ENCODE measurements at regions not wholly inside any gene's neighbourhood (a gene's known extent, or its start where the extent isn't known, plus 50 kb on each side); places are given as distances from the start of the nearest gene placed in this dataset.
"Not testable (repeated sequence)": the region's sequence is repeated elsewhere in the genome, so short reads cannot be mapped to it uniquely, and the experiment has no call there.

- H3K9me3 Mint-ChIP-seq: no peaks in the 10 kb centered on the region
- H3K27me3 Mint-ChIP-seq: peaks cover 9% of the 10 kb centered on the region
- H3K27ac Mint-ChIP-seq: no peak overlapping the region
- H3K36me3 Mint-ChIP-seq (ENCODE audit: low read depth): no peaks in the 10 kb centered on the region
- H3K4me3 Mint-ChIP-seq: no peak overlapping the region
- no peaks in the 10 kb centered on the region for H3K4me1 Mint-ChIP-seq (ENCODE audit: low read depth)
Observed at GRCh38 chr9:78383130-78383529, 86.2 kb downstream of the PSAT1 start.

- Mint-ChIP-seq H3K27ac (no peak overlapping the region), H3K9me3 (no peaks in the 10 kb centered on the region), H3K4me1 (ENCODE audit: low read depth) (no peaks in the 10 kb centered on the region), H3K36me3 (ENCODE audit: low read depth) (no peaks in the 10 kb centered on the region), H3K27me3 (no peaks in the 10 kb centered on the region), H3K4me3 (no peak overlapping the region)
Observed at GRCh38 chr9:78386348-78386747, 89.4 kb downstream of the PSAT1 start.

GRCh38 chr9:78386773-78387172 is 89.8 kb downstream of the PSAT1 start:
- no peak overlapping the region for H3K27ac Mint-ChIP-seq
- no peaks in the 10 kb centered on the region for H3K4me1 Mint-ChIP-seq (ENCODE audit: low read depth)
- no peaks in the 10 kb centered on the region for H3K27me3 Mint-ChIP-seq
- H3K4me3 Mint-ChIP-seq: no peak overlapping the region
- H3K36me3 Mint-ChIP-seq (ENCODE audit: low read depth): no peaks in the 10 kb centered on the region
- H3K9me3 Mint-ChIP-seq: no peaks in the 10 kb centered on the region

- Mint-ChIP-seq H3K36me3 (ENCODE audit: low read depth) (no peaks in the 10 kb centered on the region), H3K27ac (no peak overlapping the region), H3K4me3 (no peak overlapping the region), H3K27me3 (no peaks in the 10 kb centered on the region), H3K9me3 (peaks cover 9% of the 10 kb centered on the region), H3K4me1 (ENCODE audit: low read depth) (no peaks in the 10 kb centered on the region)
Observed at GRCh38 chr9:78393340-78393739, 96.4 kb downstream of the PSAT1 start.

GRCh38 chr9:78393932-78394331 is 97.0 kb downstream of the PSAT1 start:
- no peaks in the 10 kb centered on the region for H3K36me3 Mint-ChIP-seq (ENCODE audit: low read depth)
- H3K4me1 Mint-ChIP-seq (ENCODE audit: low read depth): no peaks in the 10 kb centered on the region
- no peak overlapping the region for H3K27ac Mint-ChIP-seq
- no peaks in the 10 kb centered on the region for H3K27me3 Mint-ChIP-seq
- H3K9me3 Mint-ChIP-seq: peaks cover 9% of the 10 kb centered on the region
- no peak overlapping the region for H3K4me3 Mint-ChIP-seq

GRCh38 chr9:78396087-78396486 is 99.2 kb downstream of the PSAT1 start:
- Mint-ChIP-seq H3K4me1 (ENCODE audit: low read depth) (no peaks in the 10 kb centered on the region), H3K36me3 (ENCODE audit: low read depth) (no peaks in the 10 kb centered on the region), H3K9me3 (peaks cover 9% of the 10 kb centered on the region), H3K27me3 (no peaks in the 10 kb centered on the region), H3K4me3 (no peak overlapping the region), H3K27ac (no peak overlapping the region)

- H3K36me3 Mint-ChIP-seq (ENCODE audit: low read depth): no peaks in the 10 kb centered on the region
- no peaks in the 10 kb centered on the region for H3K27me3 Mint-ChIP-seq
- peaks cover 9% of the 10 kb centered on the region for H3K9me3 Mint-ChIP-seq
- H3K4me3 Mint-ChIP-seq: no peak overlapping the region
- H3K4me1 Mint-ChIP-seq (ENCODE audit: low read depth): no peaks in the 10 kb centered on the region
- H3K27ac Mint-ChIP-seq: no peak overlapping the region
Observed at GRCh38 chr9:78397045-78397444, 100.1 kb downstream of the PSAT1 start.

- no peaks in the 10 kb centered on the region for H3K4me1 Mint-ChIP-seq (ENCODE audit: low read depth)
- peaks cover 9% of the 10 kb centered on the region for H3K9me3 Mint-ChIP-seq
- no peak overlapping the region for H3K27ac Mint-ChIP-seq
- H3K36me3 Mint-ChIP-seq (ENCODE audit: low read depth): no peaks in the 10 kb centered on the region
- no peaks in the 10 kb centered on the region for H3K27me3 Mint-ChIP-seq
- no peak overlapping the region for H3K4me3 Mint-ChIP-seq
Observed at GRCh38 chr9:78397454-78397853, 100.5 kb downstream of the PSAT1 start.

GRCh38 chr9:78399153-78399552 is 102.2 kb downstream of the PSAT1 start:
- Mint-ChIP-seq H3K36me3 (ENCODE audit: low read depth) (no peaks in the 10 kb centered on the region), H3K27ac (no peak overlapping the region), H3K27me3 (no peaks in the 10 kb centered on the region), H3K4me1 (ENCODE audit: low read depth) (no peaks in the 10 kb centered on the region), H3K9me3 (peaks cover 9% of the 10 kb centered on the region), H3K4me3 (no peak overlapping the region)

GRCh38 chr9:78400496-78400895 is 103.6 kb downstream of the PSAT1 start:
- Mint-ChIP-seq H3K27me3 (no peaks in the 10 kb centered on the region), H3K36me3 (ENCODE audit: low read depth) (no peaks in the 10 kb centered on the region), H3K9me3 (peaks cover 3% of the 10 kb centered on the region), H3K27ac (no peak overlapping the region), H3K4me3 (no peak overlapping the region), H3K4me1 (ENCODE audit: low read depth) (no peaks in the 10 kb centered on the region)

GRCh38 chr9:78405461-78405860 is 108.5 kb downstream of the PSAT1 start:
- no peaks in the 10 kb centered on the region for H3K4me1 Mint-ChIP-seq (ENCODE audit: low read depth)
- no peaks in the 10 kb centered on the region for H3K9me3 Mint-ChIP-seq
- H3K27ac Mint-ChIP-seq: no peak overlapping the region
- H3K36me3 Mint-ChIP-seq (ENCODE audit: low read depth): no peaks in the 10 kb centered on the region
- H3K27me3 Mint-ChIP-seq: no peaks in the 10 kb centered on the region
- H3K4me3 Mint-ChIP-seq: no peak overlapping the region

- Mint-ChIP-seq H3K27me3 (no peaks in the 10 kb centered on the region), H3K4me3 (no peak overlapping the region), H3K4me1 (ENCODE audit: low read depth) (no peaks in the 10 kb centered on the region), H3K36me3 (ENCODE audit: low read depth) (no peaks in the 10 kb centered on the region), H3K27ac (no peak overlapping the region), H3K9me3 (no peaks in the 10 kb centered on the region)
Observed at GRCh38 chr9:78406146-78406545, 109.2 kb downstream of the PSAT1 start.

GRCh38 chr9:78406933-78407332 is 110.0 kb downstream of the PSAT1 start:
- Mint-ChIP-seq H3K27ac (no peak overlapping the region), H3K4me1 (ENCODE audit: low read depth) (no peaks in the 10 kb centered on the region), H3K36me3 (ENCODE audit: low read depth) (no peaks in the 10 kb centered on the region), H3K4me3 (no peak overlapping the region), H3K27me3 (no peaks in the 10 kb centered on the region), H3K9me3 (no peaks in the 10 kb centered on the region)

- Mint-ChIP-seq H3K27ac (no peak overlapping the region), H3K4me3 (no peak overlapping the region), H3K27me3 (no peaks in the 10 kb centered on the region), H3K4me1 (ENCODE audit: low read depth) (no peaks in the 10 kb centered on the region), H3K36me3 (ENCODE audit: low read depth) (no peaks in the 10 kb centered on the region), H3K9me3 (no peaks in the 10 kb centered on the region)
Observed at GRCh38 chr9:78407636-78408312, 110.8 kb downstream of the PSAT1 start.

- no peak overlapping the region for H3K4me3 Mint-ChIP-seq
- H3K9me3 Mint-ChIP-seq: no peaks in the 10 kb centered on the region
Observed at GRCh38 chr9:78408388-78408787, 111.5 kb downstream of the PSAT1 start.

GRCh38 chr9:78409928-78410510 is 113.1 kb downstream of the PSAT1 start:
- H3K36me3 Mint-ChIP-seq (ENCODE audit: low read depth); H3K4me3 Mint-ChIP-seq; H3K27me3 Mint-ChIP-seq; H3K9me3 Mint-ChIP-seq; H3K4me1 Mint-ChIP-seq (ENCODE audit: low read depth); H3K27ac Mint-ChIP-seq: not testable (repeated sequence)

More at GRCh38 chr9:78408388-78408787, 111.5 kb downstream of the PSAT1 start:
- no peaks in the 10 kb centered on the region for H3K4me1 Mint-ChIP-seq (ENCODE audit: low read depth)
- no peaks in the 10 kb centered on the region for H3K27me3 Mint-ChIP-seq
- no peaks in the 10 kb centered on the region for H3K36me3 Mint-ChIP-seq (ENCODE audit: low read depth)
- no peak overlapping the region for H3K27ac Mint-ChIP-seq

Data from stimulated activated naive CD8-positive, alpha-beta T cell treated with anti-CD3 and anti-CD28 coated beads, Interleukin-15, Interleukin-2, amounts not matched to agents 100 ng/mL and 50 ng/mL, for 24 hours (primary cell).